ENCODE measurements at regions not wholly inside any gene's neighbourhood (a gene's known extent, or its start where the extent isn't known, plus 50 kb on each side); places are given as distances from the start of the nearest gene placed in this dataset.

DNA sequence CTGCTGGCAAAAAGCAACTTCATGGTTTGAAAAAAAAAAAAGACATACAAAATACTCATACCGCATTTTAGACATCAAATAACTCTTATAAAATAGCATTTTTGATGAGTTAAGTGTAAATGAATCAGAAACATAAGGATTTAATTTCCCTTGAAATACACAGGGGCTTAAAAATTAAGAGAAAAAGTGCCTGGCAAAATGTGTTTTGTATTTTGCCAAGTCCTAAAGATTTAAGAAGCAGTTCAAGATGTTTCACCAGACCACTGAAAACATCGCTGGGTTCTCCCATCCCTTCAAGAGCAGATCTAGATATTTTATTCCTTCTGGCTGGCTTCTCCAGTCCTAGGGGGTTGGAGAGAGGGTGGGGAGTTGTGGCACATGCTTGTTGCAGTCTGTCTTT lies 396.4 kb downstream of the INHBA start:
- no peak for TF ChIP-seq CTCF (IDR thresholded peaks at IDR 0.05)
- no peak for TF ChIP-seq POLR2AphosphoS5 (IDR thresholded peaks at IDR 0.05)
- TF ChIP-seq POLR2A (IDR thresholded peaks at IDR 0.05) = no peak
- no peak for TF ChIP-seq EP300 (IDR thresholded peaks at IDR 0.05)

All from sigmoid colon (tissue), 4 donors.